ENCODE measurements at regions not wholly inside any gene's neighbourhood (a gene's known extent, or its start where the extent isn't known, plus 50 kb on each side); places are given as distances from the start of the nearest gene placed in this dataset.

GRCh38 chr3:72615776-72616175, 232.5 kb downstream of the SHQ1 start:
- no peak for TF ChIP-seq CTCF (conservative IDR thresholded peaks at IDR 0.05)
- no peaks in the 10 kb centered on the region for H3K36me3 ChIP-seq (ENCODE audit: control insufficient read depth, insufficient read depth, low read length)
- no peak for DNase-seq

GRCh38 chr3:72615182-72615581, 233.1 kb downstream of the SHQ1 start:
- WGBS, 2 experiments (ENCODE audit: insufficient coverage in 1 of 2, insufficient read length in 1 of 2): 95% methylated on average over 3 of the region's 3 CpGs; no CpG with 5 or more reads in 1 of the 2 experiments

More at GRCh38 chr3:72615776-72616175, 232.5 kb downstream of the SHQ1 start:
- H3K27me3 Mint-ChIP-seq (ENCODE audit: insufficient read depth): no peaks in the 10 kb centered on the region
- 94 to 98% methylated on average over 4 to 6 of the region's 6 CpGs for WGBS, 2 experiments (ENCODE audit: insufficient coverage in 1 of 2, insufficient read length in 1 of 2)
- no peaks in the 10 kb centered on the region for H3K36me3 Mint-ChIP-seq (ENCODE audit: low read depth)
- H3K4me1 Mint-ChIP-seq: peaks cover 39% of the 10 kb centered on the region
- Histone ChIP-seq H3K9ac (ENCODE audit: extremely low read depth, low read length, poor library complexity, severe bottlenecking) (no peak overlapping the region), H3K4me3 (ENCODE audit: low read length) (no peak overlapping the region), H3K9me3 (ENCODE audit: control insufficient read depth, low read length) (peaks cover 4% of the 10 kb centered on the region), H3K27me3 (ENCODE audit: control insufficient read depth, insufficient read depth, low read length, poor library complexity, severe bottlenecking) (no peaks in the 10 kb centered on the region), H3K4me1 (ENCODE audit: control insufficient read depth, insufficient read depth, low read length) (peaks cover 11% of the 10 kb centered on the region), H3K27ac (ENCODE audit: low read depth, low read length) (no peak overlapping the region)
- no peaks in the 10 kb centered on the region for H3K9me3 Mint-ChIP-seq
- no peak overlapping the region for H3K4me3 Mint-ChIP-seq
- H3K27ac Mint-ChIP-seq: no peak overlapping the region

GRCh38 chr3:72614394-72615074, 233.7 kb downstream of the SHQ1 start:
- H3K27ac Mint-ChIP-seq: no peak overlapping the region
- no peaks in the 10 kb centered on the region for H3K36me3 Mint-ChIP-seq (ENCODE audit: low read depth)
- WGBS, 2 experiments (ENCODE audit: insufficient coverage in 1 of 2, insufficient read length in 1 of 2): 86 to 90% methylated on average over 4 to 5 of the region's 5 CpGs
- H3K4me3 ChIP-seq (ENCODE audit: low read length): no peak overlapping the region
- H3K9me3 Mint-ChIP-seq: no peaks in the 10 kb centered on the region
- no peak for DNase-seq
- H3K27me3 ChIP-seq (ENCODE audit: control insufficient read depth, insufficient read depth, low read length, poor library complexity, severe bottlenecking): no peaks in the 10 kb centered on the region
- no peaks in the 10 kb centered on the region for H3K36me3 ChIP-seq (ENCODE audit: control insufficient read depth, insufficient read depth, low read length)
- H3K27me3 Mint-ChIP-seq (ENCODE audit: insufficient read depth): no peaks in the 10 kb centered on the region
- H3K9me3 ChIP-seq (ENCODE audit: control insufficient read depth, low read length): peaks cover 4% of the 10 kb centered on the region
- H3K4me3 Mint-ChIP-seq: no peak overlapping the region
- H3K4me1 Mint-ChIP-seq: peaks cover 39% of the 10 kb centered on the region
- TF ChIP-seq CTCF (conservative IDR thresholded peaks at IDR 0.05): no peak
- no peak overlapping the region for H3K9ac ChIP-seq (ENCODE audit: extremely low read depth, low read length, poor library complexity, severe bottlenecking)
- peaks cover 11% of the 10 kb centered on the region for H3K4me1 ChIP-seq (ENCODE audit: control insufficient read depth, insufficient read depth, low read length)
- no peak overlapping the region for H3K27ac ChIP-seq (ENCODE audit: low read depth, low read length)

More at GRCh38 chr3:72615182-72615581, 233.1 kb downstream of the SHQ1 start:
- H3K9me3 ChIP-seq (ENCODE audit: control insufficient read depth, low read length): peaks cover 4% of the 10 kb centered on the region
- no peaks in the 10 kb centered on the region for H3K36me3 ChIP-seq (ENCODE audit: control insufficient read depth, insufficient read depth, low read length)
- Mint-ChIP-seq H3K9me3 (no peaks in the 10 kb centered on the region), H3K27me3 (ENCODE audit: insufficient read depth) (no peaks in the 10 kb centered on the region), H3K4me1 (peaks cover 39% of the 10 kb centered on the region), H3K27ac (no peak overlapping the region), H3K36me3 (ENCODE audit: low read depth) (no peaks in the 10 kb centered on the region), H3K4me3 (no peak overlapping the region)
- H3K27ac ChIP-seq (ENCODE audit: low read depth, low read length): no peak overlapping the region
- no peak for DNase-seq
- no peak overlapping the region for H3K9ac ChIP-seq (ENCODE audit: extremely low read depth, low read length, poor library complexity, severe bottlenecking)
- H3K4me3 ChIP-seq (ENCODE audit: low read length): no peak overlapping the region
- TF ChIP-seq CTCF (conservative IDR thresholded peaks at IDR 0.05): no peak
- no peaks in the 10 kb centered on the region for H3K27me3 ChIP-seq (ENCODE audit: control insufficient read depth, insufficient read depth, low read length, poor library complexity, severe bottlenecking)
- peaks cover 11% of the 10 kb centered on the region for H3K4me1 ChIP-seq (ENCODE audit: control insufficient read depth, insufficient read depth, low read length)
